MM.1S (cell line): ENCODE measurements at regions not wholly inside any gene's neighbourhood (a gene's known extent, or its start where the extent isn't known, plus 50 kb on each side); places are given as distances from the start of the nearest gene placed in this dataset.
"Not testable (repeated sequence)": the region's sequence is repeated elsewhere in the genome, so short reads cannot be mapped to it uniquely, and the experiment has no call there.

Experiments
- CTCF ChIP-seq: fragments of 300-600 bp; sonication (generic); IDR thresholded peaks from 2 replicates; pipeline ENCODE4 v1.5.1; 2016; ENCODE audit warnings: antibody characterized with exemption, low read length, mixed read lengths
- EZH2 ChIP-seq: fragments of 300-600 bp; sonication (generic); optimal IDR thresholded peaks from 2 replicates; pipeline ENCODE3; 2017; ENCODE audit warnings: low read depth, mild to moderate bottlenecking, antibody characterized with exemption, low read length, mixed read lengths
- EZH2phosphoT487 ChIP-seq: fragments of 300-600 bp; sonication (generic); IDR thresholded peaks from 2 replicates; pipeline ENCODE4 v1.6.1; 2018; ENCODE audit warnings: antibody characterized with exemption, low read length

DNA sequence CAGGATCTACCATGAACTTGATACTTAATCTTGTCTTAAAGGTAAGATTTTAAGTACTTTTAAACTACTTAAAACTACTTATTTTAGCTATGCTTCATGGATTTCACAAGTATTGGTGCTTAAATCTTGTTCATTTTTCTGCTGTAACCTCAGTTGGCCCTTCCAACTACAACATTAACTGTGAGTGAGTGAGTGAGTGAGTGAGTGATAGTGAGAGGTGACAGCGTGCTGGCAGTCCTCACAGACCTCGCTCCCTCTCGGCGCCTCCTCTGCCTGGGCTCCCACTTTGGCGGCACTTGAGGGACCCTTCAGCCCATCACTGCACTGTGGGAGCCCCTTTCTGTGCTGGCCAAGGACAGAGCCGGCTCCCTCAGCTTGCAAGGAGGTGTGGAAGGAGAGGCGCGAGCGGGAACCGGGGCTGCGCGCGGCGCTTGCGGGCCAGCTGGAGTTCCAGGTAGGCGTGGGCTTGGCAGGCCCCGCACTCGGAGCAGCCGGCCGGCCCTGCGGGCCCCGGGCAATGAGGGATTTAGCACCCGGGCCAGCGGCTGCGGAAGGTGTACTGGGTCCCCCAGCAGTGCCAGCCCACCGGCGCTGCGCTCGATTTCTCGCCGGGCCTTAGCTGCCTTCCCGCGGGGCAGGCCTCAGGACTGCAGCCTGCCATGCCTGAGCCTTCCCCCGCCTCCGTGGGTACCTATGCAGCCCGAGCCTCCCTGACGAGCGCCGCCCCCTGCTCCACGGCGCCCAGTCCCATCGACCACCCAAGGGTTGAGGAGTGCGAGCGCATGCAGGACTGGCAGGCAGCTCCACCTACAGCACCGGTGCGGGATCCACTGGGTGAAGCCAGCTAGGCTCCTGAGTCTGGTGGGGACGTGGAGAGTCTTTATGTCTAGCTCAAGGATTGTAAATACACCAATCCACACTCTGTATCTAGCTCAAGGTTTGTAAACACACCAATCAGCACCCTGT, 1558.6 kb upstream of the SEL1L start:
- not testable (repeated sequence) for TF ChIP-seq CTCF, EZH2, EZH2phosphoT487
